SK-N-SH (cell line): ENCODE measurements at regions not wholly inside any gene's neighbourhood (a gene's known extent, or its start where the extent isn't known, plus 50 kb on each side); places are given as distances from the start of the nearest gene placed in this dataset.

Experiments used
- CTCF ChIA-PET: fragments of 300-600, 350-600 bp; formaldehyde crosslinking; extraction: SDS; loops from one replicate; lab custom pipeline; 2021; lab: Yijun Ruan, JAX
- POLR2A ChIA-PET: fragments of 350-600 bp; sonication (Branson Sonifier 250); formaldehyde crosslinking; extraction: SDS; loops from one replicate; lab custom pipeline; 2020; ENCODE audit warnings: antibody characterized with exemption, inconsistent platforms; lab: Yijun Ruan, JAX
- DNase-seq: peaks from one replicate; pipeline ENCODE4 v3.0.0; 2012
- H2AFZ ChIP-seq: fragments of 200-600 bp; sonication (generic); 2 replicates; pipeline ENCODE4 v1.8.1; 2016; ENCODE audit warnings: antibody characterized with exemption, mild to moderate bottlenecking, low read depth
- H3F3A ChIP-seq: fragments of 200-600 bp; sonication (generic); replicated peaks from 2 replicates; pipeline ENCODE3; 2016; ENCODE audit warnings: antibody characterized with exemption, mild to moderate bottlenecking; ENCODE audit not compliant: insufficient read depth
- H3K27ac ChIP-seq, 2 experiments: fragments of 200-500 bp in 1 of 2; fragments of 200-600 bp in 1 of 2; sonication (Bioruptor generic) in 1 of 2; sonication (generic), shearing (Covaris generic) in 1 of 2; 2 replicates each; pipeline versions ENCODE4 v1.5.1 to v1.6.1; 2014 to 2016; ENCODE audit warnings: low read depth in 2 of 2, inconsistent platforms in 1 of 2, low read length in 1 of 2, mild to moderate bottlenecking in 1 of 2, mixed read lengths in 1 of 2
- H3K27me3 ChIP-seq: fragments of 200-600 bp; sonication (generic), shearing (Covaris generic); 2 replicates; pipeline ENCODE4 v1.6.1; 2016; ENCODE audit warnings: mixed run types; ENCODE audit not compliant: insufficient read depth
- H3K36me3 ChIP-seq, 2 experiments: fragments of 200-500 bp in 1 of 2; fragments of 200-600 bp in 1 of 2; sonication (Bioruptor generic) in 1 of 2; sonication (generic) in 1 of 2; replicated peaks in 1 of 2; 2 replicates each; pipeline versions ENCODE3 to v1.5.1; 2014 to 2016; ENCODE audit warnings: low read length in 1 of 2, mild to moderate bottlenecking in 1 of 2; ENCODE audit not compliant: insufficient read depth in 2 of 2, control insufficient read depth in 1 of 2
- H3K4me1 ChIP-seq, 2 experiments: fragments of 200-500 bp in 1 of 2; fragments of 200-600 bp in 1 of 2; sonication (Bioruptor generic) in 1 of 2; sonication (generic), shearing (Covaris generic) in 1 of 2; 2 replicates each; pipeline versions ENCODE4 v1.5.1 to v1.6.1; 2014 to 2016; ENCODE audit warnings: low read depth in 1 of 2, low read length in 1 of 2, mixed run types in 1 of 2; ENCODE audit not compliant: insufficient read depth in 2 of 2, control insufficient read depth in 1 of 2
- H3K4me2 ChIP-seq: fragments of 200-600 bp; sonication (generic), shearing (Covaris generic); 2 replicates; pipeline ENCODE4 v1.6.1; 2017; ENCODE audit warnings: mixed run types
- H3K4me3 ChIP-seq, 2 experiments: fragments of 200-500 bp in 1 of 2; fragments of 200-600 bp in 1 of 2; sonication (Bioruptor generic) in 1 of 2; sonication (generic), shearing (Covaris generic) in 1 of 2; 2 replicates each; pipeline versions ENCODE4 v1.5.1 to v1.8.1; 2014 to 2016; ENCODE audit warnings: low read depth in 2 of 2, inconsistent platforms in 1 of 2, low read length in 1 of 2, mild to moderate bottlenecking in 1 of 2, mixed read lengths in 1 of 2, moderate library complexity in 1 of 2
- H3K79me2 ChIP-seq: fragments of 200-600 bp; sonication (generic); 2 replicates; pipeline ENCODE4 v1.8.1; 2017; ENCODE audit warnings: mild to moderate bottlenecking; ENCODE audit not compliant: insufficient read depth
- H3K9ac ChIP-seq: fragments of 200-600 bp; sonication (generic); 2 replicates; pipeline ENCODE4 v1.6.1; 2017; ENCODE audit warnings: mixed run types
- H3K9me2 ChIP-seq: fragments of 200-600 bp; sonication (generic); 2 replicates; pipeline ENCODE4 v1.6.1; 2017; ENCODE audit warnings: mixed run types
- H3K9me3 ChIP-seq: fragments of 200-600 bp; sonication (generic); 2 replicates; pipeline ENCODE4 v1.6.1; 2017; ENCODE audit warnings: mixed run types, mild to moderate bottlenecking, moderate library complexity
- H4K20me1 ChIP-seq: fragments of 200-600 bp; sonication (generic); 2 replicates; pipeline ENCODE4 v1.6.1; 2017; ENCODE audit warnings: mild to moderate bottlenecking, mixed run types; ENCODE audit not compliant: insufficient read depth
- CHD2 ChIP-seq: fragments of 150-350 bp; IDR thresholded peaks from 2 replicates; pipeline ENCODE4 v1.6.1; 2018; ENCODE audit warnings: low read length; ENCODE audit not compliant: partially characterized antibody
- ELF1 ChIP-seq: IDR thresholded peaks from 2 replicates; pipeline ENCODE4 v1.4.0; 2012
- EP300 ChIP-seq, 2 experiments: IDR thresholded peaks; 2 replicates each; pipeline versions ENCODE4 v1.4.0 to v1.6.1; 2012; ENCODE audit warnings: borderline replicate concordance in 1 of 2, low read depth in 1 of 2, low read length in 1 of 2
- FOXM1 ChIP-seq: IDR thresholded peaks from 2 replicates; pipeline ENCODE4 v1.4.0; 2012; ENCODE audit warnings: low read depth, mild to moderate bottlenecking
- GABPA ChIP-seq: IDR thresholded peaks from 2 replicates; pipeline ENCODE4 v1.4.0; 2012; ENCODE audit warnings: low read depth, mild to moderate bottlenecking
- GATA2 ChIP-seq: sonication (generic); formaldehyde crosslinking; IDR thresholded peaks from 2 replicates; pipeline ENCODE4 v1.5.0; 2020; ENCODE audit warnings: mild to moderate bottlenecking, missing genetic modification reagents
- JUND ChIP-seq: IDR thresholded peaks from 2 replicates; pipeline ENCODE4 v1.4.0; 2012
- NFIC ChIP-seq: IDR thresholded peaks from 2 replicates; pipeline ENCODE4 v1.4.0; 2012; ENCODE audit warnings: borderline replicate concordance
- PBX3 ChIP-seq: IDR thresholded peaks from 2 replicates; pipeline ENCODE4; 2012
- POLR2AphosphoS5 ChIP-seq: IDR thresholded peaks from 2 replicates; pipeline ENCODE4 v1.6.1; 2012; ENCODE audit warnings: low read depth, low read length
- RFX5 ChIP-seq: IDR thresholded peaks from 2 replicates; pipeline ENCODE4 v1.6.1; 2012; ENCODE audit warnings: mild to moderate bottlenecking, improper control_type of control experiment, low read length
- SIN3A ChIP-seq: IDR thresholded peaks from 2 replicates; pipeline ENCODE4 v1.6.1; 2012; ENCODE audit warnings: low read depth, mild to moderate bottlenecking, low read length, moderate library complexity, borderline replicate concordance
- SMC3 ChIP-seq: IDR thresholded peaks from 2 replicates; pipeline ENCODE4 v1.6.1; 2012; ENCODE audit warnings: low read depth, low read length, improper control_type of control experiment
- USF1 ChIP-seq: IDR thresholded peaks from 2 replicates; pipeline ENCODE4 v1.4.0; 2012; ENCODE audit warnings: low read depth, borderline replicate concordance
- YY1 ChIP-seq: IDR thresholded peaks from 2 replicates; pipeline ENCODE4 v1.4.0; 2012; ENCODE audit warnings: low read depth, mild to moderate bottlenecking
- WGBS: methylation state at CpG from one replicate; pipeline ENCODE4 v1.1.6; 2017; ENCODE audit warnings: low lambda C conversion rate; 5-methylcytosine and 5-hydroxymethylcytosine counted together
- TF ChIP-seq, protein P1 (sequence below): IDR thresholded peaks from 2 replicates; pipeline ENCODE4 v1.4.0; 2012; ENCODE audit warnings: low read depth
- TF ChIP-seq, protein P2 (sequence below): fragments of 200-600 bp; sonication (generic); IDR thresholded peaks from 2 replicates; pipeline ENCODE4 v1.6.1; 2017; ENCODE audit warnings: antibody characterized with exemption, mild to moderate bottlenecking, moderate library complexity

GRCh38 chr20:41696428-41696827 lies 78.3 kb upstream of the CHD6 start:
- TF ChIP-seq YY1 (no peak), POLR2AphosphoS5 (no peak), ELF1 (no peak), GATA2 (CRISPR knock-in tag) (no peak), USF1 (no peak), SIN3A (no peak), PBX3 (no peak), FOXM1 (no peak), SMC3 (no peak), NFIC (no peak), EP300 (IDR thresholded peaks at IDR 0.05; ENCODE audit: borderline replicate concordance in 1 of 2, low read depth in 1 of 2, low read length in 1 of 2) (no peak), RFX5 (no peak), GABPA (no peak), JUND (no peak), CHD2 (no peak)
- TF ChIP-seq, protein P1, sequence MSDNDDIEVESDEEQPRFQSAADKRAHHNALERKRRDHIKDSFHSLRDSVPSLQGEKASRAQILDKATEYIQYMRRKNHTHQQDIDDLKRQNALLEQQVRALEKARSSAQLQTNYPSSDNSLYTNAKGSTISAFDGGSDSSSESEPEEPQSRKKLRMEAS = no peak
- TF ChIP-seq, protein P2, sequence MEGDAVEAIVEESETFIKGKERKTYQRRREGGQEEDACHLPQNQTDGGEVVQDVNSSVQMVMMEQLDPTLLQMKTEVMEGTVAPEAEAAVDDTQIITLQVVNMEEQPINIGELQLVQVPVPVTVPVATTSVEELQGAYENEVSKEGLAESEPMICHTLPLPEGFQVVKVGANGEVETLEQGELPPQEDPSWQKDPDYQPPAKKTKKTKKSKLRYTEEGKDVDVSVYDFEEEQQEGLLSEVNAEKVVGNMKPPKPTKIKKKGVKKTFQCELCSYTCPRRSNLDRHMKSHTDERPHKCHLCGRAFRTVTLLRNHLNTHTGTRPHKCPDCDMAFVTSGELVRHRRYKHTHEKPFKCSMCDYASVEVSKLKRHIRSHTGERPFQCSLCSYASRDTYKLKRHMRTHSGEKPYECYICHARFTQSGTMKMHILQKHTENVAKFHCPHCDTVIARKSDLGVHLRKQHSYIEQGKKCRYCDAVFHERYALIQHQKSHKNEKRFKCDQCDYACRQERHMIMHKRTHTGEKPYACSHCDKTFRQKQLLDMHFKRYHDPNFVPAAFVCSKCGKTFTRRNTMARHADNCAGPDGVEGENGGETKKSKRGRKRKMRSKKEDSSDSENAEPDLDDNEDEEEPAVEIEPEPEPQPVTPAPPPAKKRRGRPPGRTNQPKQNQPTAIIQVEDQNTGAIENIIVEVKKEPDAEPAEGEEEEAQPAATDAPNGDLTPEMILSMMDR = no peak
- no peaks in the 10 kb centered on the region for H3K9me3 ChIP-seq
- POLR2A ChIA-PET = no interaction called here
- no peaks in the 10 kb centered on the region for H3K79me2 ChIP-seq
- H4K20me1 ChIP-seq = no peaks in the 10 kb centered on the region
- no peak overlapping the region for H3K4me2 ChIP-seq
- DNase-seq = no peak
- H3K27me3 ChIP-seq = no peaks in the 10 kb centered on the region
- no peak overlapping the region for H2AFZ ChIP-seq
- no peaks in the 10 kb centered on the region for H3F3A ChIP-seq
- no peaks in the 10 kb centered on the region for H3K36me3 ChIP-seq
- H3K9me2 ChIP-seq = no peaks in the 10 kb centered on the region
- H3K9ac ChIP-seq = no peak overlapping the region
- peaks cover 0 to 5% of the 10 kb centered on the region in 2 experiments; a peak in 1 of 4 replicates for H3K4me1 ChIP-seq
- H3K4me3 ChIP-seq = no peak overlapping the region
- CTCF ChIA-PET = interaction anchor here (0.8 to 3.8 kb wide), 7 partner anchors 12 to 1496 kb away, joined by 3 to 29 read pairs (median 3); no protein-coding TSS in a partner anchor
- WGBS = 37% methylated on average over 3 of the region's 3 CpGs
- H3K27ac ChIP-seq = no peak overlapping the region
